GM19043 (cell line): ENCODE measurements at regions not wholly inside any gene's neighbourhood (a gene's known extent, or its start where the extent isn't known, plus 50 kb on each side); places are given as distances from the start of the nearest gene placed in this dataset.

ENCODE experiments used
- ATAC-seq: cut with Tn5 transposase; IDR thresholded peaks from one replicate; pipeline ENCODE4 v1.9.1; 2021; ENCODE audit warnings: low read depth; ENCODE audit not compliant: unreplicated experiment

GRCh38 chr10:4120096-4120853 is 335.3 kb upstream of the KLF6 start:
- no peak for ATAC-seq

- no peak for ATAC-seq
Observed at GRCh38 chr10:4119107-4119506, 334.1 kb upstream of the KLF6 start.

- no peak for ATAC-seq
Observed at GRCh38 chr10:4117604-4118003, 332.6 kb upstream of the KLF6 start.

GRCh38 chr10:4111643-4112042 is 326.6 kb upstream of the KLF6 start:
- ATAC-seq, result no peak

- no peak for ATAC-seq
Observed at GRCh38 chr10:4109469-4109868, 324.5 kb upstream of the KLF6 start.

GRCh38 chr10:4108693-4109092 is 323.7 kb upstream of the KLF6 start:
- ATAC-seq, result no peak

GRCh38 chr10:4107285-4107851 is 322.4 kb upstream of the KLF6 start:
- no peak for ATAC-seq

GRCh38 chr10:4103603-4104002 is 318.6 kb upstream of the KLF6 start:
- ATAC-seq, result no peak

- ATAC-seq, result no peak
Observed at GRCh38 chr10:4102802-4103344, 317.9 kb upstream of the KLF6 start.

- ATAC-seq, result no peak
Observed at GRCh38 chr10:4101918-4102654, 317.1 kb upstream of the KLF6 start.

GRCh38 chr10:4100380-4100779 is 315.4 kb upstream of the KLF6 start:
- ATAC-seq, result no peak

GRCh38 chr10:4099202-4099601 is 314.2 kb upstream of the KLF6 start:
- ATAC-seq, result no peak

GRCh38 chr10:4095166-4095917 is 310.3 kb upstream of the KLF6 start:
- ATAC-seq, result no peak

GRCh38 chr10:4094751-4095150 is 309.7 kb upstream of the KLF6 start:
- no peak for ATAC-seq

- no peak for ATAC-seq
Observed at GRCh38 chr10:4093438-4093837, 308.4 kb upstream of the KLF6 start.

GRCh38 chr10:4088354-4089066 is 303.5 kb upstream of the KLF6 start:
- ATAC-seq, result no peak

- ATAC-seq, result no peak
Observed at GRCh38 chr10:4086131-4086898, 301.3 kb upstream of the KLF6 start.

- no peak for ATAC-seq
Observed at GRCh38 chr10:4083509-4084003, 298.5 kb upstream of the KLF6 start.

GRCh38 chr10:4082861-4083260 is 297.9 kb upstream of the KLF6 start:
- ATAC-seq, result no peak
